ENCODE measurements at regions not wholly inside any gene's neighbourhood (a gene's known extent, or its start where the extent isn't known, plus 50 kb on each side); places are given as distances from the start of the nearest gene placed in this dataset.
"Not testable (repeated sequence)": the region's sequence is repeated elsewhere in the genome, so short reads cannot be mapped to it uniquely, and the experiment has no call there.

GRCh38 chr6:4472969-4473642, 303.1 kb upstream of the CDYL start:
- Histone ChIP-seq H3K4me1 (ENCODE audit: control insufficient read depth, insufficient read depth, low read length) (no peaks in the 10 kb centered on the region), H3K9ac (ENCODE audit: low read depth, low read length) (no peak overlapping the region), H3K36me3 (ENCODE audit: control insufficient read depth, insufficient read depth, low read length) (peaks cover 2% of the 10 kb centered on the region), H3K4me3 (ENCODE audit: low read depth, low read length) (no peak overlapping the region), H3K27me3 (ENCODE audit: control insufficient read depth, insufficient read depth, low read length) (no peaks in the 10 kb centered on the region), H3K9me3 (ENCODE audit: control insufficient read depth, insufficient read depth, low read length) (peaks cover 15% of the 10 kb centered on the region)

- Histone ChIP-seq H3K4me3 (ENCODE audit: low read depth, low read length) (no peak overlapping the region), H3K9me3 (ENCODE audit: control insufficient read depth, insufficient read depth, low read length) (peaks cover 15% of the 10 kb centered on the region), H3K36me3 (ENCODE audit: control insufficient read depth, insufficient read depth, low read length) (peaks cover 2% of the 10 kb centered on the region), H3K9ac (ENCODE audit: low read depth, low read length) (no peak overlapping the region), H3K27me3 (ENCODE audit: control insufficient read depth, insufficient read depth, low read length) (no peaks in the 10 kb centered on the region), H3K4me1 (ENCODE audit: control insufficient read depth, insufficient read depth, low read length) (no peaks in the 10 kb centered on the region)
Measured at GRCh38 chr6:4472222-4472621, 304.0 kb upstream of the CDYL start.

- not testable (repeated sequence) for H3K9ac ChIP-seq (ENCODE audit: low read depth, low read length); H3K4me3 ChIP-seq (ENCODE audit: low read depth, low read length); H3K27me3 ChIP-seq (ENCODE audit: control insufficient read depth, insufficient read depth, low read length); H3K4me1 ChIP-seq (ENCODE audit: control insufficient read depth, insufficient read depth, low read length); H3K36me3 ChIP-seq (ENCODE audit: control insufficient read depth, insufficient read depth, low read length)
- peaks cover 15% of the 10 kb centered on the region for H3K9me3 ChIP-seq (ENCODE audit: control insufficient read depth, insufficient read depth, low read length)
Measured at GRCh38 chr6:4471515-4471914, 304.7 kb upstream of the CDYL start.

- Histone ChIP-seq H3K36me3 (ENCODE audit: control insufficient read depth, insufficient read depth, low read length) (peaks cover 2% of the 10 kb centered on the region), H3K27me3 (ENCODE audit: control insufficient read depth, insufficient read depth, low read length) (no peaks in the 10 kb centered on the region), H3K4me1 (ENCODE audit: control insufficient read depth, insufficient read depth, low read length) (no peaks in the 10 kb centered on the region), H3K9ac (ENCODE audit: low read depth, low read length) (no peak overlapping the region), H3K9me3 (ENCODE audit: control insufficient read depth, insufficient read depth, low read length) (peaks cover 15% of the 10 kb centered on the region), H3K4me3 (ENCODE audit: low read depth, low read length) (no peak overlapping the region)
Measured at GRCh38 chr6:4470698-4471210, 305.4 kb upstream of the CDYL start.

GRCh38 chr6:4466769-4467480, 309.3 kb upstream of the CDYL start:
- no peak overlapping the region for H3K9ac ChIP-seq (ENCODE audit: low read depth, low read length)
- H3K4me1 ChIP-seq (ENCODE audit: control insufficient read depth, insufficient read depth, low read length), result no peaks in the 10 kb centered on the region
- no peak overlapping the region for H3K4me3 ChIP-seq (ENCODE audit: low read depth, low read length)
- H3K27me3 ChIP-seq (ENCODE audit: control insufficient read depth, insufficient read depth, low read length), result no peaks in the 10 kb centered on the region
- H3K36me3 ChIP-seq (ENCODE audit: control insufficient read depth, insufficient read depth, low read length), result no peaks in the 10 kb centered on the region
- H3K9me3 ChIP-seq (ENCODE audit: control insufficient read depth, insufficient read depth, low read length), result peaks cover 12% of the 10 kb centered on the region

- no peaks in the 10 kb centered on the region for H3K4me1 ChIP-seq (ENCODE audit: control insufficient read depth, insufficient read depth, low read length)
- H3K9ac ChIP-seq (ENCODE audit: low read depth, low read length), result no peak overlapping the region
- no peaks in the 10 kb centered on the region for H3K36me3 ChIP-seq (ENCODE audit: control insufficient read depth, insufficient read depth, low read length)
- no peak overlapping the region for H3K4me3 ChIP-seq (ENCODE audit: low read depth, low read length)
- peaks cover 6% of the 10 kb centered on the region for H3K9me3 ChIP-seq (ENCODE audit: control insufficient read depth, insufficient read depth, low read length)
- no peaks in the 10 kb centered on the region for H3K27me3 ChIP-seq (ENCODE audit: control insufficient read depth, insufficient read depth, low read length)
Measured at GRCh38 chr6:4466261-4466660, 309.9 kb upstream of the CDYL start.

- Histone ChIP-seq H3K9ac (ENCODE audit: low read depth, low read length) (no peak overlapping the region), H3K4me3 (ENCODE audit: low read depth, low read length) (no peak overlapping the region), H3K4me1 (ENCODE audit: control insufficient read depth, insufficient read depth, low read length) (no peaks in the 10 kb centered on the region), H3K36me3 (ENCODE audit: control insufficient read depth, insufficient read depth, low read length) (no peaks in the 10 kb centered on the region), H3K9me3 (ENCODE audit: control insufficient read depth, insufficient read depth, low read length) (no peaks in the 10 kb centered on the region), H3K27me3 (ENCODE audit: control insufficient read depth, insufficient read depth, low read length) (no peaks in the 10 kb centered on the region)
Measured at GRCh38 chr6:4464638-4465037, 311.6 kb upstream of the CDYL start.

GRCh38 chr6:4463236-4463635, 313.0 kb upstream of the CDYL start:
- Histone ChIP-seq H3K4me3 (ENCODE audit: low read depth, low read length) (no peak overlapping the region), H3K36me3 (ENCODE audit: control insufficient read depth, insufficient read depth, low read length) (no peaks in the 10 kb centered on the region), H3K9ac (ENCODE audit: low read depth, low read length) (no peak overlapping the region), H3K4me1 (ENCODE audit: control insufficient read depth, insufficient read depth, low read length) (no peaks in the 10 kb centered on the region), H3K27me3 (ENCODE audit: control insufficient read depth, insufficient read depth, low read length) (no peaks in the 10 kb centered on the region), H3K9me3 (ENCODE audit: control insufficient read depth, insufficient read depth, low read length) (no peaks in the 10 kb centered on the region)

GRCh38 chr6:4460586-4461475, 315.4 kb upstream of the CDYL start:
- Histone ChIP-seq H3K4me3 (ENCODE audit: low read depth, low read length) (no peak overlapping the region), H3K36me3 (ENCODE audit: control insufficient read depth, insufficient read depth, low read length) (no peaks in the 10 kb centered on the region), H3K27me3 (ENCODE audit: control insufficient read depth, insufficient read depth, low read length) (no peaks in the 10 kb centered on the region), H3K9me3 (ENCODE audit: control insufficient read depth, insufficient read depth, low read length) (no peaks in the 10 kb centered on the region), H3K4me1 (ENCODE audit: control insufficient read depth, insufficient read depth, low read length) (no peaks in the 10 kb centered on the region), H3K9ac (ENCODE audit: low read depth, low read length) (no peak overlapping the region)

GRCh38 chr6:4459996-4460395, 316.2 kb upstream of the CDYL start:
- Histone ChIP-seq H3K4me3 (ENCODE audit: low read depth, low read length) (no peak overlapping the region), H3K9me3 (ENCODE audit: control insufficient read depth, insufficient read depth, low read length) (no peaks in the 10 kb centered on the region), H3K36me3 (ENCODE audit: control insufficient read depth, insufficient read depth, low read length) (no peaks in the 10 kb centered on the region), H3K9ac (ENCODE audit: low read depth, low read length) (no peak overlapping the region), H3K27me3 (ENCODE audit: control insufficient read depth, insufficient read depth, low read length) (no peaks in the 10 kb centered on the region), H3K4me1 (ENCODE audit: control insufficient read depth, insufficient read depth, low read length) (no peaks in the 10 kb centered on the region)

GRCh38 chr6:4459032-4459431, 317.2 kb upstream of the CDYL start:
- Histone ChIP-seq H3K4me3 (ENCODE audit: low read depth, low read length) (no peak overlapping the region), H3K36me3 (ENCODE audit: control insufficient read depth, insufficient read depth, low read length) (no peaks in the 10 kb centered on the region), H3K9ac (ENCODE audit: low read depth, low read length) (no peak overlapping the region), H3K27me3 (ENCODE audit: control insufficient read depth, insufficient read depth, low read length) (no peaks in the 10 kb centered on the region), H3K4me1 (ENCODE audit: control insufficient read depth, insufficient read depth, low read length) (no peaks in the 10 kb centered on the region), H3K9me3 (ENCODE audit: control insufficient read depth, insufficient read depth, low read length) (no peaks in the 10 kb centered on the region)

All from iPS-15b (cell line).